Erythroblast (primary cell): ENCODE measurements at regions not wholly inside any gene's neighbourhood (a gene's known extent, or its start where the extent isn't known, plus 50 kb on each side); places are given as distances from the start of the nearest gene placed in this dataset.

Experiments used
- DNase-seq, 2 experiments: peaks; one replicate each; lab custom pipeline; 2025; lab: John Stamatoyannopoulos, UW
- GATA1 ChIP-seq: IDR thresholded peaks from 2 replicates; pipeline ENCODE4 v1.6.1; 2011; ENCODE audit warnings: low read depth, mild to moderate bottlenecking, control low read depth, low read length, moderate library complexity
- POLR2A ChIP-seq: IDR thresholded peaks from 2 replicates; pipeline ENCODE4 v1.6.1; 2011; ENCODE audit warnings: mild to moderate bottlenecking, low read length

GRCh38 chr3:10762611-10763247 lies 53.3 kb upstream of the SLC6A11 start:
- DNase-seq = no peak
- TF ChIP-seq GATA1 (no peak), POLR2A (no peak)

- no peak for TF ChIP-seq POLR2A
- no peak for DNase-seq
Measured at GRCh38 chr3:10763248-10763620, 52.8 kb upstream of the SLC6A11 start.

- DNase-seq = no peak
- TF ChIP-seq POLR2A = no peak
- no peak for TF ChIP-seq GATA1
Measured at GRCh38 chr3:10763817-10764258, 52.2 kb upstream of the SLC6A11 start.

GRCh38 chr3:10764259-10765051 lies 51.6 kb upstream of the SLC6A11 start:
- TF ChIP-seq GATA1 = no peak
- TF ChIP-seq POLR2A = no peak
- no peak for DNase-seq

- DNase-seq = no peak
- TF ChIP-seq GATA1 (no peak), POLR2A (no peak)
Measured at GRCh38 chr3:10766049-10766705, 49.9 kb upstream of the SLC6A11 start.
